ENCODE measurements at regions not wholly inside any gene's neighbourhood (a gene's known extent, or its start where the extent isn't known, plus 50 kb on each side); places are given as distances from the start of the nearest gene placed in this dataset.
"Not testable (repeated sequence)": the region's sequence is repeated elsewhere in the genome, so short reads cannot be mapped to it uniquely, and the experiment has no call there.

GRCh38 chr12:76175946-76176345, 91.5 kb upstream of the NAP1L1 start:
- not testable (repeated sequence) for TF ChIP-seq CTCF, POLR2A (IDR thresholded peaks at IDR 0.05)
